ENCODE measurements at regions not wholly inside any gene's neighbourhood (a gene's known extent, or its start where the extent isn't known, plus 50 kb on each side); places are given as distances from the start of the nearest gene placed in this dataset.

- TF ChIP-seq ZBTB7A (IDR thresholded peaks at IDR 0.05; ENCODE audit: low read depth) (no peak), NFIC (IDR thresholded peaks at IDR 0.05) (no peak), TCF12 (IDR thresholded peaks at IDR 0.05; ENCODE audit: low read depth) (no peak), FOXM1 (IDR thresholded peaks at IDR 0.05; ENCODE audit: borderline replicate concordance, low read depth) (no peak), RAD21 (IDR thresholded peaks at IDR 0.05; ENCODE audit: low read depth) (no peak), TEAD4 (IDR thresholded peaks at IDR 0.05) (no peak), CREB1 (IDR thresholded peaks at IDR 0.05; ENCODE audit: low read depth) (no peak), EGR1 (IDR thresholded peaks at IDR 0.05) (no peak)
- TF ChIP-seq, protein P1, sequence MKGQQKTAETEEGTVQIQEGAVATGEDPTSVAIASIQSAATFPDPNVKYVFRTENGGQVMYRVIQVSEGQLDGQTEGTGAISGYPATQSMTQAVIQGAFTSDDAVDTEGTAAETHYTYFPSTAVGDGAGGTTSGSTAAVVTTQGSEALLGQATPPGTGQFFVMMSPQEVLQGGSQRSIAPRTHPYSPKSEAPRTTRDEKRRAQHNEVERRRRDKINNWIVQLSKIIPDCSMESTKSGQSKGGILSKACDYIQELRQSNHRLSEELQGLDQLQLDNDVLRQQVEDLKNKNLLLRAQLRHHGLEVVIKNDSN (IDR thresholded peaks at IDR 0.05), result no peak
Observed at GRCh38 chr16:62391940-62392339, 355.7 kb upstream of the CDH8 start.

GRCh38 chr16:62391134-62391533 lies 354.9 kb upstream of the CDH8 start:
- TF ChIP-seq EGR1 (IDR thresholded peaks at IDR 0.05), result no peak
- no peak for TF ChIP-seq EP300 (IDR thresholded peaks at IDR 0.05; ENCODE audit: borderline replicate concordance)
- no peak for TF ChIP-seq TCF12 (IDR thresholded peaks at IDR 0.05; ENCODE audit: low read depth)
- no peak for TF ChIP-seq TAF1 (IDR thresholded peaks at IDR 0.05; ENCODE audit: low read depth)
- no peak for TF ChIP-seq RAD21 (IDR thresholded peaks at IDR 0.05; ENCODE audit: low read depth)
- TF ChIP-seq NFIC (IDR thresholded peaks at IDR 0.05), result no peak
- no peak for TF ChIP-seq YY1 (IDR thresholded peaks at IDR 0.05; ENCODE audit: low read depth)
- no peak for TF ChIP-seq FOXM1 (IDR thresholded peaks at IDR 0.05; ENCODE audit: borderline replicate concordance, low read depth)
- TF ChIP-seq MAX (IDR thresholded peaks at IDR 0.05), result no peak
- TF ChIP-seq TEAD4 (IDR thresholded peaks at IDR 0.05), result no peak
- TF ChIP-seq, protein P1 (IDR thresholded peaks at IDR 0.05), result no peak
- TF ChIP-seq CREB1 (IDR thresholded peaks at IDR 0.05; ENCODE audit: low read depth), result no peak
- no peak for TF ChIP-seq REST (IDR thresholded peaks at IDR 0.05; ENCODE audit: low read depth)
- no peak for TF ChIP-seq CEBPB (IDR thresholded peaks at IDR 0.05)
- no peak for TF ChIP-seq ZBTB7A (IDR thresholded peaks at IDR 0.05; ENCODE audit: low read depth)

- TF ChIP-seq ZBTB7A (IDR thresholded peaks at IDR 0.05; ENCODE audit: low read depth) (no peak), YY1 (IDR thresholded peaks at IDR 0.05; ENCODE audit: low read depth) (no peak), TAF1 (IDR thresholded peaks at IDR 0.05; ENCODE audit: low read depth) (no peak), MAX (IDR thresholded peaks at IDR 0.05) (no peak), CEBPB (IDR thresholded peaks at IDR 0.05) (no peak), REST (IDR thresholded peaks at IDR 0.05; ENCODE audit: low read depth) (no peak), TCF12 (IDR thresholded peaks at IDR 0.05; ENCODE audit: low read depth) (no peak), RAD21 (IDR thresholded peaks at IDR 0.05; ENCODE audit: low read depth) (no peak), TEAD4 (IDR thresholded peaks at IDR 0.05) (no peak), EP300 (IDR thresholded peaks at IDR 0.05; ENCODE audit: borderline replicate concordance) (no peak), NFIC (IDR thresholded peaks at IDR 0.05) (no peak), FOXM1 (IDR thresholded peaks at IDR 0.05; ENCODE audit: borderline replicate concordance, low read depth) (no peak), CREB1 (IDR thresholded peaks at IDR 0.05; ENCODE audit: low read depth) (no peak), EGR1 (IDR thresholded peaks at IDR 0.05) (no peak)
- TF ChIP-seq, protein P1 (IDR thresholded peaks at IDR 0.05), result no peak
Observed at GRCh38 chr16:62390214-62390613, 354.0 kb upstream of the CDH8 start.

- TF ChIP-seq CREB1 (IDR thresholded peaks at IDR 0.05; ENCODE audit: low read depth) (no peak), TAF1 (IDR thresholded peaks at IDR 0.05; ENCODE audit: low read depth) (no peak), RAD21 (IDR thresholded peaks at IDR 0.05; ENCODE audit: low read depth) (no peak), REST (IDR thresholded peaks at IDR 0.05; ENCODE audit: low read depth) (no peak), NFIC (IDR thresholded peaks at IDR 0.05) (no peak), YY1 (IDR thresholded peaks at IDR 0.05; ENCODE audit: low read depth) (no peak), EGR1 (IDR thresholded peaks at IDR 0.05) (no peak), MAX (IDR thresholded peaks at IDR 0.05) (no peak), TEAD4 (IDR thresholded peaks at IDR 0.05) (no peak), EP300 (IDR thresholded peaks at IDR 0.05; ENCODE audit: borderline replicate concordance) (no peak), CEBPB (IDR thresholded peaks at IDR 0.05) (no peak), TCF12 (IDR thresholded peaks at IDR 0.05; ENCODE audit: low read depth) (no peak), ZBTB7A (IDR thresholded peaks at IDR 0.05; ENCODE audit: low read depth) (no peak), FOXM1 (IDR thresholded peaks at IDR 0.05; ENCODE audit: borderline replicate concordance, low read depth) (no peak)
- TF ChIP-seq, protein P1 (IDR thresholded peaks at IDR 0.05), result no peak
Observed at GRCh38 chr16:62386411-62386810, 350.2 kb upstream of the CDH8 start.
